ENCODE measurements at regions not wholly inside any gene's neighbourhood (a gene's known extent, or its start where the extent isn't known, plus 50 kb on each side); places are given as distances from the start of the nearest gene placed in this dataset.

- TF ChIP-seq CTCF (IDR thresholded peaks at IDR 0.05; ENCODE audit: low read depth, low read length), result no peak
- no peak overlapping the region for H3K4me3 ChIP-seq
- H3K9me3 ChIP-seq (ENCODE audit: low read depth), result no peaks in the 10 kb centered on the region
Measured at GRCh38 chr3:76097589-76097969, 312.2 kb upstream of the ZNF717 start.

GRCh38 chr3:76099956-76100355 is 314.6 kb upstream of the ZNF717 start:
- no peaks in the 10 kb centered on the region for H3K36me3 ChIP-seq
- no peak for TF ChIP-seq CTCF (IDR thresholded peaks at IDR 0.05; ENCODE audit: low read depth, low read length)

More at GRCh38 chr3:76097589-76097969, 312.2 kb upstream of the ZNF717 start:
- Histone ChIP-seq H3K27ac (no peak overlapping the region), H3K27me3 (no peaks in the 10 kb centered on the region), H3K36me3 (no peaks in the 10 kb centered on the region), H3K4me1 (ENCODE audit: low read depth) (no peaks in the 10 kb centered on the region)
- DNase-seq (ENCODE audit: low read depth in 1 of 2, low spot score in 1 of 2), result no peak

GRCh38 chr3:76107935-76108570 is 322.7 kb upstream of the ZNF717 start:
- Histone ChIP-seq H3K4me3 (no peak overlapping the region), H3K27me3 (no peaks in the 10 kb centered on the region), H3K9me3 (ENCODE audit: low read depth) (no peaks in the 10 kb centered on the region), H3K27ac (no peak overlapping the region), H3K36me3 (no peaks in the 10 kb centered on the region), H3K4me1 (ENCODE audit: low read depth) (no peaks in the 10 kb centered on the region)
- TF ChIP-seq CTCF (IDR thresholded peaks at IDR 0.05; ENCODE audit: low read depth, low read length), result peak; percentile 63
- DNase-seq (ENCODE audit: low read depth in 1 of 2, low spot score in 1 of 2), result peak; percentile 21 to 36

More at GRCh38 chr3:76099956-76100355, 314.6 kb upstream of the ZNF717 start:
- no peak overlapping the region for H3K4me3 ChIP-seq
- no peak for DNase-seq (ENCODE audit: low read depth in 1 of 2, low spot score in 1 of 2)
- no peak overlapping the region for H3K27ac ChIP-seq
- H3K9me3 ChIP-seq (ENCODE audit: low read depth), result no peaks in the 10 kb centered on the region
- no peaks in the 10 kb centered on the region for H3K4me1 ChIP-seq (ENCODE audit: low read depth)
- H3K27me3 ChIP-seq, result no peaks in the 10 kb centered on the region

GRCh38 chr3:76111808-76112207 is 326.5 kb upstream of the ZNF717 start:
- Histone ChIP-seq H3K9me3 (ENCODE audit: low read depth) (no peaks in the 10 kb centered on the region), H3K36me3 (no peaks in the 10 kb centered on the region), H3K4me3 (no peak overlapping the region), H3K27me3 (no peaks in the 10 kb centered on the region), H3K4me1 (ENCODE audit: low read depth) (no peaks in the 10 kb centered on the region), H3K27ac (no peak overlapping the region)
- no peak for TF ChIP-seq CTCF (IDR thresholded peaks at IDR 0.05; ENCODE audit: low read depth, low read length)
- no peak for DNase-seq (ENCODE audit: low read depth in 1 of 2, low spot score in 1 of 2)

- no peaks in the 10 kb centered on the region for H3K9me3 ChIP-seq (ENCODE audit: low read depth)
- no peak for TF ChIP-seq CTCF (IDR thresholded peaks at IDR 0.05; ENCODE audit: low read depth, low read length)
Measured at GRCh38 chr3:76122007-76122406, 336.7 kb upstream of the ZNF717 start.

More at GRCh38 chr3:76122007-76122406, 336.7 kb upstream of the ZNF717 start:
- H3K4me1 ChIP-seq (ENCODE audit: low read depth), result no peaks in the 10 kb centered on the region
- no peak overlapping the region for H3K27ac ChIP-seq
- no peaks in the 10 kb centered on the region for H3K36me3 ChIP-seq
- no peak overlapping the region for H3K4me3 ChIP-seq
- H3K27me3 ChIP-seq, result no peaks in the 10 kb centered on the region
- DNase-seq (ENCODE audit: low read depth in 1 of 2, low spot score in 1 of 2), result no peak

Data from cardiac muscle cell (in vitro differentiated cells and primary cell).